BLaER1 treated with 17β-estradiol and CSF1 and Interleukin-3, amounts not matched to agents 10 nM and 100 nM (cell line): ENCODE measurements at regions not wholly inside any gene's neighbourhood (a gene's known extent, or its start where the extent isn't known, plus 50 kb on each side); places are given as distances from the start of the nearest gene placed in this dataset.

Source experiments
- H3K27ac ChIP-seq, 11 experiments: shearing (Covaris generic); formaldehyde crosslinking; 2 replicates each; pipeline ENCODE4 v1.8.1; 2022
- H3K27me3 ChIP-seq, 11 experiments: shearing (Covaris generic); formaldehyde crosslinking; 2 replicates each; pipeline ENCODE4 v1.8.1; 2022
- H3K36me3 ChIP-seq, 11 experiments: shearing (Covaris generic); formaldehyde crosslinking; 2 replicates each; pipeline ENCODE4 v1.8.1; 2022
- H3K4me1 ChIP-seq, 10 experiments: shearing (Covaris generic); formaldehyde crosslinking; 2 replicates each; pipeline ENCODE4 v1.8.1; 2022
- H3K4me2 ChIP-seq, 11 experiments: shearing (Covaris generic); formaldehyde crosslinking; 2 replicates each; pipeline ENCODE4 v1.8.1; 2022
- H3K4me3 ChIP-seq, 10 experiments: shearing (Covaris generic); formaldehyde crosslinking; 2 replicates each; pipeline ENCODE4 v1.8.1; 2022
- H3K9ac ChIP-seq, 11 experiments: shearing (Covaris generic); formaldehyde crosslinking; 2 replicates each; pipeline ENCODE4 v1.8.1; 2022
- H3K9me3 ChIP-seq, 11 experiments: shearing (Covaris generic); formaldehyde crosslinking; replicated peaks in 1 of 11; 2 replicates each; pipeline ENCODE4 v1.8.1; 2022
- H4K20me1 ChIP-seq, 11 experiments: shearing (Covaris generic); formaldehyde crosslinking; 2 replicates each; pipeline ENCODE4 v1.8.1; 2022
- Cebpa-rat ChIP-seq, 11 experiments: shearing (Covaris generic); IDR thresholded peaks; 2 replicates each; pipeline ENCODE4 v1.8.1; 2022

- H4K20me1 ChIP-seq = no peaks in the 10 kb centered on the region
- no peak overlapping the region for H3K4me2 ChIP-seq
- H3K36me3 ChIP-seq = no peaks in the 10 kb centered on the region
- H3K9ac ChIP-seq = no peak overlapping the region
- no peak for TF ChIP-seq Cebpa-rat (IDR thresholded peaks at IDR 0.05)
- H3K27me3 ChIP-seq = no peaks in the 10 kb centered on the region; a peak in 1 of 22 replicates
- no peak overlapping the region for H3K4me3 ChIP-seq
- no peaks in the 10 kb centered on the region for H3K9me3 ChIP-seq
- no peak overlapping the region for H3K27ac ChIP-seq
- peaks cover 0 to 12% (median 1%) of the 10 kb centered on the region in 10 experiments; a peak in 7 of 20 replicates for H3K4me1 ChIP-seq
These were observed 588.5 kb downstream of the DACH1 start for GRCh38 chr13:71278512-71278911.

DNA sequence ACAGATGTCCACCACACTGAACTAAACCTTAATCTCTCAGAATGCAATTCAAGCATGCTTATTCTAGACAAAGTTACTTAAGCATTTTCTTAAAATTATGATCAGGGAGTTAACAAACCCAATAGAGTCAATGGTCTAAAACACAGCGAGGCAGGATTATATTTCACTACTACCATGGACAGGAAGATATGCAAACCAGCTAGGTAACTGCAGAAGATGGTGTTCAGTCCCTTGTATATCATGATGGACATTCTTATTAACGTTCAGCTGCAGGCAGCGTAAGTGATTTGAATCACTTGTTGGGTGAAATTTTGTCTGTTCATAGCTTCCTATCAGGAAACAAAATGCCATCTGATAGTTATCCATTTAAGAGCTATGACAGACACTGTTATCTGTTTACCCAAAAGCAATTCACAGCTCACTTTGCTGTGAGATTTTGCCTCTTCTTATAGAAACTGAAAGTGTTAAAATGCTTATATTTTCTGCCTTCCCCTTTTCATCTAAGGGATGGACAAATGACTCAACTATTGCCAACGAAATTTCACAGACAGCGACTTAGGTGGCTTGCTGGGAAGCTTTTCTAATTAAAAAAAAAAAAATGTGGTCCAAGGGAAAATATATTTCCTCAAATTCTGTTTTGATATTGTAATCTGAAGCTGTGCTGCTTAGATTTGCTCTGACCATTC is 591.9 kb downstream of the DACH1 start:
- peak overlapping the region in 5 of 11 experiments; percentile 12 to 47 (median 29); a peak in 5 of 22 replicates for H3K4me2 ChIP-seq
- no peaks in the 10 kb centered on the region for H4K20me1 ChIP-seq
- no peaks in the 10 kb centered on the region; a peak in 1 of 22 replicates for H3K27me3 ChIP-seq
- no peak overlapping the region for H3K4me3 ChIP-seq
- no peaks in the 10 kb centered on the region for H3K9me3 ChIP-seq
- H3K9ac ChIP-seq = no peak overlapping the region
- peaks cover 0 to 12% (median 1%) of the 10 kb centered on the region in 10 experiments; a peak in 7 of 20 replicates for H3K4me1 ChIP-seq
- no peak for TF ChIP-seq Cebpa-rat (IDR thresholded peaks at IDR 0.05)
- H3K36me3 ChIP-seq = no peaks in the 10 kb centered on the region
- H3K27ac ChIP-seq = peak overlapping the region in 1 of 11 experiments; percentile 6; a peak in 2 of 22 replicates

DNA sequence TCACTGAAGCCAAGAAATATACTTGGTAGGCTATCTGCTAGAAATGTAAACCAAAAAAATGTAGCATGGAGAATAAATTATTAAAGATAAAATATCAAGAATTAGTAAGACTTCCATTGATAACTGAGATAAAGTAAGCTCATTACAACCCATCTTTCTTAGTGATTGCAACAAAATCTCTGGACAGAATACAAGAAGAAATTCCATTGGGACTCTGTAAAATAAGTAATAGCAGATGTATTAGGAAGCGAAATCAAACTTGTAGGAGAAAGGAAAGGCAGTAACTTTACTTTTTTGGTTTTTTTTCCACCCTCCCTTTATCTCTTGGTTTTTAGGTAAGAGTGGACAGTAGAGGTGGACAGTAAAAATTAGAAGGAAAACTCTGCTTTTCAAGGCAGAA is 605.7 kb downstream of the DACH1 start:
- no peaks in the 10 kb centered on the region for H3K36me3 ChIP-seq
- TF ChIP-seq Cebpa-rat (IDR thresholded peaks at IDR 0.05) = no peak

DNA sequence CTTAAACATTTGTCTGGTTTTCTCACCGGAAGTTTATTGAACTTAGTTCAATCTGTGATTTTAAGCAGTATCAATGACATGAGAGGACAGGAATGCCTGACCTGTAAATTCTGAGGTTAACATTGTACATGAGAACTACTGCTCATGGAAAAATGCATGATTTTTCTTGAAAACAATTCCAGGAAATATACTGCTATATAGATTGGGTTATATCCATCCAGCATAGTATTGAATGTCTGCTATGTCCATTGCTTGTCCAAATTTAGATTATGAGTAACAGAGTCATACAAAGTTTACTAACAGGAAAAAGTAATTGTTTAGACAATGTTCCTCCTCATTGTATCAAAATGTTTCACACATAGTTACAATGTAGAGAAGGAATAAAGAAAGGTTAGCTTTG is 606.8 kb downstream of the DACH1 start:
- H3K27ac ChIP-seq = no peak overlapping the region
- H3K4me2 ChIP-seq = no peak overlapping the region
- no peaks in the 10 kb centered on the region for H3K9me3 ChIP-seq
- no peaks in the 10 kb centered on the region for H4K20me1 ChIP-seq
- H3K4me1 ChIP-seq = no peaks in the 10 kb centered on the region
- no peaks in the 10 kb centered on the region for H3K27me3 ChIP-seq
- H3K9ac ChIP-seq = no peak overlapping the region
- no peaks in the 10 kb centered on the region for H3K36me3 ChIP-seq
- no peak for TF ChIP-seq Cebpa-rat (IDR thresholded peaks at IDR 0.05)
- no peak overlapping the region for H3K4me3 ChIP-seq

More for the DNA sequence above, 605.7 kb downstream of the DACH1 start:
- Histone ChIP-seq H3K27ac (no peak overlapping the region), H3K4me2 (no peak overlapping the region), H3K4me3 (no peak overlapping the region), H3K9ac (no peak overlapping the region), H3K27me3 (no peaks in the 10 kb centered on the region), H3K4me1 (no peaks in the 10 kb centered on the region), H3K9me3 (no peaks in the 10 kb centered on the region), H4K20me1 (no peaks in the 10 kb centered on the region)

- no peaks in the 10 kb centered on the region for H3K9me3 ChIP-seq
- no peak overlapping the region for H3K9ac ChIP-seq
- no peak overlapping the region for H3K27ac ChIP-seq
- H3K4me2 ChIP-seq = no peak overlapping the region
- no peaks in the 10 kb centered on the region for H3K27me3 ChIP-seq
- peaks cover 0 to 15% (median 0%) of the 10 kb centered on the region in 10 experiments; a peak in 4 of 20 replicates for H3K4me1 ChIP-seq
- no peaks in the 10 kb centered on the region for H4K20me1 ChIP-seq
- H3K36me3 ChIP-seq = no peaks in the 10 kb centered on the region
- no peak for TF ChIP-seq Cebpa-rat (IDR thresholded peaks at IDR 0.05)
- H3K4me3 ChIP-seq = no peak overlapping the region
These were observed 611.4 kb downstream of the DACH1 start for GRCh38 chr13:71255633-71256032.

DNA sequence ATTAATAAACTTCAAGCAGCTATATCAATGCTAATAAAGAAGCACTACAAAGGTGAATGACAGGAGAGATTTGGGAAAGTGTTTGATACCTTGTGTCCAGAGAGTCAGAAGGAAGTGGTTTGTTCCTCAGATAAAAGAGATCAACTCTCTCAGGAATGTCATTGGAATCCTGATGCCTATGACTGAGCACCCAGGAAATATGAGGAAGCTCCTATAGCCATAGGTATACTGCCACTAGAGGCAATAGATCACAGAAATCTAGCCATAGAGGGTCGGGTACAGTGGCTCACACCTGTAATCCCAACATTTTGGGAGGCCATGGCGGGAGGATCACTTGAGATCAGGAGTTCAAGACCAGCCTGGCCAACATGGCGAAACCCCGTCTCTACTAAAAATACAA is 612.6 kb downstream of the DACH1 start:
- Histone ChIP-seq H3K4me3 (no peak overlapping the region), H3K9ac (no peak overlapping the region), H3K4me1 (peaks cover 0 to 15% (median 0%) of the 10 kb centered on the region in 10 experiments; a peak in 4 of 20 replicates), H3K36me3 (no peaks in the 10 kb centered on the region), H4K20me1 (no peaks in the 10 kb centered on the region), H3K27ac (no peak overlapping the region), H3K9me3 (no peaks in the 10 kb centered on the region), H3K4me2 (no peak overlapping the region), H3K27me3 (no peaks in the 10 kb centered on the region)
- no peak for TF ChIP-seq Cebpa-rat (IDR thresholded peaks at IDR 0.05)

DNA sequence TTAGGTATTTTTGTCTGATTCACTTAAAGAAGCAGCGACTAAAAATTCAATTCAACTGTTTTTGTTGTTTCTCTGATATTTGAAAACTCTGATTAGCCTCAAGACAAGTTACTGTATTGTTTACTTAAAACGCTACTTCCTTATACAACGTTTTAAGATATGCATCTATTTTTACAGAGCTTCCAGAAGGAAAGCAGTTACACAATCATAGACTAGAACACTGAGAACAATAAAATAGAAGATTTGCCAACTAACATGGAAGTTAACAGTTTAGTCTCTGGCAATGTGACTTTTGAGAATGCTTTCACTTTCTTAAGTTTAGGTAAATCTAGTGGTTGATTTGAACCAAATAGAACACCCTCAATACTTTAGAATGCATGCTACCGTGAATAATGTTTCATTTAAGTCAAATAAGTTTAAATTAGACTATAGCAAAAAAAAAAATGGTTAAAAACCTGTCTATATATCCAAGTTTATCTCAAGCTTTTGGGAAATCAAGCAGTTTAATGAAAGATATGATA is 614.8 kb downstream of the DACH1 start:
- Histone ChIP-seq H3K27ac (peak overlapping the region in 2 of 11 experiments; percentile 26 to 27; a peak in 2 of 22 replicates), H3K27me3 (no peaks in the 10 kb centered on the region), H3K9me3 (no peaks in the 10 kb centered on the region), H3K36me3 (no peaks in the 10 kb centered on the region), H3K4me3 (no peak overlapping the region), H4K20me1 (no peaks in the 10 kb centered on the region), H3K4me1 (peaks cover 0 to 15% (median 0%) of the 10 kb centered on the region in 10 experiments; a peak in 4 of 20 replicates), H3K4me2 (peak overlapping the region in 2 of 11 experiments; percentile 11 to 17; a peak in 3 of 22 replicates), H3K9ac (no peak overlapping the region)
- no peak for TF ChIP-seq Cebpa-rat (IDR thresholded peaks at IDR 0.05)

DNA sequence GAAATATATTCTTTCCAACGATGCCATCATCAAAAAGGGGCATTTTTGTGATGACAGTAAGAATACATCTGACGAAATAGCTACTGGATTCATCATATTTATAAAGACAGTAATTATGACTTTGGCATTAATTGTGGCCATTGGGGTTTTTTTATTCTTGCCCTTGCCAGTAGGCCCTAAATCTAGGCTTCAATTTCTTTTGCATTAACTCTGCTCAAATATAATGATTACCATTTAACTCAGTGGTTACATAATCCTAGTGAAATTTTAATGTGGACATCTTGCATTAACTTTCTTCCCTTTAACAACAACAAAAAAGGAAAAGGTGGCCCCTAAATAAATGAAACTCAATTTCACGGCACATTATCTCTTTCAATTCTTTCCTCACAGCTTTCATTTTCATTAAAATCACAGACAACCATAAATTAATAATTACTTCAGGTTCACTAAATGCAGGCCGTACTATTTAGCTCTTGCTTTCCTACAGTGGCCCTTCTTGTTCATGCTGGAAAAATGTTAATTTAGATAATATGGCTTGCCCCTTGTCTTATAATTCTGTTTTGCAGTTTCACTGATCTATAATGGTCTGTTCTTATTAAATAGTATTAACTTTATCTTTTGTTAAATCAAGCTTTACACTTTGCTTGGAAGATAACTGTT is 615.6 kb downstream of the DACH1 start:
- Histone ChIP-seq H3K4me2 (peak overlapping the region in 1 of 11 experiments; percentile 11; a peak in 2 of 22 replicates), H3K9ac (no peak overlapping the region), H3K4me3 (no peak overlapping the region), H3K36me3 (no peaks in the 10 kb centered on the region), H3K27ac (peak overlapping the region in 2 of 11 experiments; percentile 26 to 27; a peak in 2 of 22 replicates), H3K27me3 (no peaks in the 10 kb centered on the region), H3K4me1 (peaks cover 0 to 15% (median 0%) of the 10 kb centered on the region in 10 experiments; a peak in 4 of 20 replicates), H4K20me1 (no peaks in the 10 kb centered on the region), H3K9me3 (no peaks in the 10 kb centered on the region)
- TF ChIP-seq Cebpa-rat (IDR thresholded peaks at IDR 0.05) = no peak

DNA sequence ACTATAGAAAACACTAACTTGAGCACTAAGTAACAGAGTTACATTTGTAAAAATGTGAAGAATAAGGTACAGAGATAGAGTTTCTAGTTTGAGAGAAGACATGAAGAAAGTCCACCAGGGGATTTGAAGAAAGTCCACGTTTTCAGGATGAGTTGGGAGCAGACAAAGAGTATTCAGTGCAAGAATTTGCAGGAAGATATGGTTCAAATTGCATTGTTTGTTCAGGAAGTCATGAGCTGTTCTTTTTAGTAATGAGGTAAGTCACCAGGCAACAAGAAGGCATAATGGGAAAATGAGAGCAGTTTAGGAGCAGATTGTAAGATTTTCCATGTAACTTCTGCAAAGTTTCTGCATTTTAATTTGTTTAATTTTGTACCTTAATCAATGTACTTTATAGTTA is 618.0 kb downstream of the DACH1 start:
- Histone ChIP-seq H3K4me2 (no peak overlapping the region), H3K36me3 (no peaks in the 10 kb centered on the region), H3K4me1 (peaks cover 0 to 15% (median 0%) of the 10 kb centered on the region in 10 experiments; a peak in 4 of 20 replicates), H3K27me3 (no peaks in the 10 kb centered on the region), H3K9ac (no peak overlapping the region), H3K27ac (no peak overlapping the region), H3K4me3 (no peak overlapping the region), H3K9me3 (no peaks in the 10 kb centered on the region), H4K20me1 (no peaks in the 10 kb centered on the region)
- no peak for TF ChIP-seq Cebpa-rat (IDR thresholded peaks at IDR 0.05)
